Nephron progenitor cell (in vitro differentiated cells): ENCODE measurements at regions not wholly inside any gene's neighbourhood (a gene's known extent, or its start where the extent isn't known, plus 50 kb on each side); places are given as distances from the start of the nearest gene placed in this dataset.

Experiments used
- DNase-seq: peaks from one replicate; pipeline ENCODE4 v3.0.0; 2021
- H3K27ac Mint-ChIP-seq: 2 replicates; pipeline ENCODE4 v1.8.0; 2021; ENCODE audit warnings: mild to moderate bottlenecking, moderate library complexity, mixed read lengths
- H3K27me3 Mint-ChIP-seq: 2 replicates; pipeline ENCODE4 v1.8.0; 2021; ENCODE audit warnings: mild to moderate bottlenecking, low read depth, mixed read lengths; ENCODE audit not compliant: poor library complexity
- H3K36me3 Mint-ChIP-seq: 2 replicates; pipeline ENCODE4 v1.8.0; 2021; ENCODE audit warnings: low read depth, mixed read lengths
- H3K4me1 Mint-ChIP-seq: 2 replicates; pipeline ENCODE4 v1.8.0; 2021; ENCODE audit warnings: mixed read lengths
- H3K4me3 Mint-ChIP-seq: 2 replicates; pipeline ENCODE4 v1.8.0; 2021; ENCODE audit warnings: mild to moderate bottlenecking, moderate library complexity, mixed read lengths
- H3K9me3 Mint-ChIP-seq: 2 replicates; pipeline ENCODE4 v1.8.0; 2021; ENCODE audit warnings: mild to moderate bottlenecking, moderate library complexity, mixed read lengths
- TF ChIP-seq, protein P1 (sequence below): fragments of 200-600 bp; sonication (generic); IDR thresholded peaks from 2 replicates; pipeline ENCODE4 v1.5.0; 2021; ENCODE audit warnings: antibody characterized with exemption

DNA sequence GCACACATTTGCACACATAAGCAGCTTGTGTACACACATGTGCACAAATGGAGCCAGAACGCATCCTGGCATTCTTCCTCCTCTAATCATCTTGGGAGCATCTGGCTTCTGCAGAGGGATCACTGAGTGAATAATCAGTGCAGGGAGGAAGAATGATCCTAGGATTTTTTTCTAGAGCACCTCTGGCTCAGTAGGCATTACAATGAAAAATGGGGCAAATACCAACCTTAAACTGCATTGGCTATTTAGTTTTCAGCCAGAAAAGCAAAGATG, 205.7 kb upstream of the TCF21 start:
- Mint-ChIP-seq H3K27me3 (peaks cover 3% of the 10 kb centered on the region), H3K36me3 (no peaks in the 10 kb centered on the region), H3K27ac (no peak overlapping the region), H3K9me3 (no peaks in the 10 kb centered on the region), H3K4me1 (no peaks in the 10 kb centered on the region), H3K4me3 (no peak overlapping the region)
- no peak for DNase-seq
- TF ChIP-seq, protein P1, sequence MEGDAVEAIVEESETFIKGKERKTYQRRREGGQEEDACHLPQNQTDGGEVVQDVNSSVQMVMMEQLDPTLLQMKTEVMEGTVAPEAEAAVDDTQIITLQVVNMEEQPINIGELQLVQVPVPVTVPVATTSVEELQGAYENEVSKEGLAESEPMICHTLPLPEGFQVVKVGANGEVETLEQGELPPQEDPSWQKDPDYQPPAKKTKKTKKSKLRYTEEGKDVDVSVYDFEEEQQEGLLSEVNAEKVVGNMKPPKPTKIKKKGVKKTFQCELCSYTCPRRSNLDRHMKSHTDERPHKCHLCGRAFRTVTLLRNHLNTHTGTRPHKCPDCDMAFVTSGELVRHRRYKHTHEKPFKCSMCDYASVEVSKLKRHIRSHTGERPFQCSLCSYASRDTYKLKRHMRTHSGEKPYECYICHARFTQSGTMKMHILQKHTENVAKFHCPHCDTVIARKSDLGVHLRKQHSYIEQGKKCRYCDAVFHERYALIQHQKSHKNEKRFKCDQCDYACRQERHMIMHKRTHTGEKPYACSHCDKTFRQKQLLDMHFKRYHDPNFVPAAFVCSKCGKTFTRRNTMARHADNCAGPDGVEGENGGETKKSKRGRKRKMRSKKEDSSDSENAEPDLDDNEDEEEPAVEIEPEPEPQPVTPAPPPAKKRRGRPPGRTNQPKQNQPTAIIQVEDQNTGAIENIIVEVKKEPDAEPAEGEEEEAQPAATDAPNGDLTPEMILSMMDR: no peak

DNA sequence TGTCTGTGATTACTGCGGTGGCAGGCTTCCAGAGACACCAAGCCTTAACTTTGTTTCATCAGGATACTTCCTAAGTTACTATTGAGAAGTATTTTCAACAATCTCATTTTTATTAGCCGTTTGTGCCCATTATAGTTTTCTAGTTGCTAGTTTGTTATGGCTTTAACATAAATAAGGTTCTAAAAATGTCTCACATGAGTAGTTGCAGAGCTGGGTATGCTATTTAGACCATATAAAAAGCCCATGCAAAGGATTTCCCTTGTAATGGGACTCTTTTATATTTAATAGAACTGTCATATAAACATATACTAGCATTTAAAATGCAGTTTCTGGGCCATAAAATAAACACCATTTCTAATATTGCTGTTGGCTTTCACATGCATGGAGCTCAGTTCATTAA, 205.3 kb upstream of the TCF21 start:
- H3K27ac Mint-ChIP-seq: no peak overlapping the region

DNA sequence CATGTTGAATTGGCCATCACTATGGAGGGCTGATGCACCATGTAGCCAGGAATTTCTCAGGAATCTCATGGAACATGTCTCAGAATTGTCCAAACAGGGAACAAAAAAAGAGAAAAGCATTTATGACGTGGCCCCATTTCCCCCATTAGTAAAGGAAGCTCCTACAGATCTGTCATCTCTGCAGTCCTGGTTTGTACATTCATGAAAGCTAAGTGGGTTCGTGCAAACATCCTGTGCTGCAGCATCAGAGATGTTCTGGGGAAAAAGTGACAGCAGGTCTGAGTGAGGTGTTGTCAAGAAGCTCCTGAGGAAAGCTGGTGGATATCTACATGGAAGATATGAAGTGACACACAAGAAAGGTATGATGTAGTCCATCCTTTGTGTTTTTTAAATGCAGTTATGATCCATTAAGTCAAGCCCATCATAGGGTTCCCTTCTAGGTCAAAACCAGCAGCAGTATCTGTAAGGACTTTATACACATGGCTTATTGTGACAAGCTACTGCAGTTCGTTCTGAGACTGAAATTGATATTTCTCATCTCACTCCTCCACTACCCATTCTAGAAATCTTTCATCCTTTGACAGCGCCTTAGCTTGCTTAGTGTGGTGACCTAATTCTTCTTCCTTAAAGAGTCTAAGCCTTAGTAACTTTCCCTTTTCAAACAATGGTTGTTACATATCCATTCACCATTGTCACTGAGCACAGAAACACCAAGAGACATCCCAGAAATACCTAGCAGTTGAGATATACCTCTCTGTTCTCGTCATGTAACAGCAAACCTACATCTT, 200.0 kb upstream of the TCF21 start:
- DNase-seq: no peak
- Mint-ChIP-seq H3K4me1 (no peaks in the 10 kb centered on the region), H3K27me3 (peaks cover 11% of the 10 kb centered on the region), H3K36me3 (no peaks in the 10 kb centered on the region), H3K4me3 (no peak overlapping the region), H3K9me3 (peaks cover 22% of the 10 kb centered on the region), H3K27ac (no peak overlapping the region)
- TF ChIP-seq, protein P1: no peak

More for the DNA sequence above, 205.3 kb upstream of the TCF21 start:
- H3K9me3 Mint-ChIP-seq: no peaks in the 10 kb centered on the region
- H3K4me1 Mint-ChIP-seq: no peaks in the 10 kb centered on the region
- H3K36me3 Mint-ChIP-seq: no peaks in the 10 kb centered on the region
- no peak overlapping the region for H3K4me3 Mint-ChIP-seq
- peaks cover 6% of the 10 kb centered on the region for H3K27me3 Mint-ChIP-seq
- TF ChIP-seq, protein P1: no peak
- no peak for DNase-seq

DNA sequence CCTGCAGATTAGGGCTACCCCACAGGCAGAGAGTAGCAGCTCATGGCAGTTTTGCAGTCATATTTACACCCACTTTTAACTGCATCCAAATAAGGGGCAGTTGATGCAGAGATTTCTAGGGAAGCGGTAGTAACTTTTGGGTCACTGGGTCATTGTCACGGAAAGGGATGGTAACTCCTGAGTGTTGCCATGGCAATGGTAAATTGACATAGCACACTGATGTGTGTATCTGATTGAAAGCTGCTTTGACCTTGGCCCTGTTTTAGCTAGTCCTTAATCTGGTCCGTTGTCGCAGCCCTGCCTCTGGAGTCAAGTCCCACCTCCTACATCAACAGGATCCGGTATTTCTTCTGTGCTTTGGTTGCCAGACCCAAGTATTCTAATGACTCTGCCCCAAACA, 199.1 kb upstream of the TCF21 start:
- Mint-ChIP-seq H3K9me3 (peaks cover 26% of the 10 kb centered on the region), H3K27ac (no peak overlapping the region), H3K4me3 (no peak overlapping the region), H3K4me1 (no peaks in the 10 kb centered on the region), H3K36me3 (no peaks in the 10 kb centered on the region), H3K27me3 (peaks cover 11% of the 10 kb centered on the region)
- DNase-seq: no peak
- TF ChIP-seq, protein P1: no peak

DNA sequence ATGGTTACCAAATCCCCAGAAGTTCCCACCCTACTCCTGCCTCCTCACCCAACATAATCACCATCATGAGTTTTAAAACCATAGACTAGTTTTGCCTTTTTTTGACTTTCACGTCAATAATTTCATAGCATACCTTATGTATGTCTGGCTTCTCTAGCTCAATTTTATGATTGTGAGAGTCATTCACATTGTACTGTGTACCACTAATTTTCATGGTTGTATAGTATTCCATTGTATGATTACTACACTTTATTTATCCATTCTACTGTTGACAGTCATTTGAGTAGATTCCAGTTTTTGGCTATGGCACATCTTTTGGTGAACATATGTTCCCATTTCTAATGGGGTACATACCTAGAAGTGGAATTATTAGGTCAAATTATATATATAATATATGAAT, 195.3 kb upstream of the TCF21 start:
- Mint-ChIP-seq H3K27me3 (peaks cover 9% of the 10 kb centered on the region), H3K36me3 (no peaks in the 10 kb centered on the region), H3K9me3 (peaks cover 32% of the 10 kb centered on the region), H3K4me3 (no peak overlapping the region), H3K27ac (no peak overlapping the region), H3K4me1 (peaks cover 5% of the 10 kb centered on the region)
- TF ChIP-seq, protein P1: no peak
- no peak for DNase-seq

DNA sequence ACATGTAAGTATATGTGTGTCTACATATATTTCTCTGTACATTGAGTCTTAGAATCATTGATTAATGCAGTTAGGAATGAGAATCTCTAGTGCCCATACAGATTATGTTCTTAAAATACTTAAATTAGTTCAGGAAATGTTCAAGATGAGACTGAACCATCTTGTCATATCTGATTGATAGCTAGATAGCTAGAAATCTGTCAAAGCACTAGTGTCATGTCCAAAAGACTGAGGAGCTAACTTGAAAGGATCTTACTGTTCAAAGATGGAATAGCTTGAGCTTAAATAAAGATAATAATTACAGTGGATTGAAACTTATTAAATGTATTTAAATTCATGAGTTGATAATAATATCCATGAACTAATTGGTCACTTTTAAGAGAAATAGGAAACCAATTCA, 191.7 kb upstream of the TCF21 start:
- H3K27ac Mint-ChIP-seq: no peak overlapping the region
- DNase-seq: no peak
- no peak overlapping the region for H3K4me3 Mint-ChIP-seq
- TF ChIP-seq, protein P1: no peak
- peaks cover 4% of the 10 kb centered on the region for H3K27me3 Mint-ChIP-seq
- peaks cover 24% of the 10 kb centered on the region for H3K9me3 Mint-ChIP-seq
- peaks cover 5% of the 10 kb centered on the region for H3K4me1 Mint-ChIP-seq
- H3K36me3 Mint-ChIP-seq: no peaks in the 10 kb centered on the region
